ENCODE measurements at regions not wholly inside any gene's neighbourhood (a gene's known extent, or its start where the extent isn't known, plus 50 kb on each side); places are given as distances from the start of the nearest gene placed in this dataset.

DNA sequence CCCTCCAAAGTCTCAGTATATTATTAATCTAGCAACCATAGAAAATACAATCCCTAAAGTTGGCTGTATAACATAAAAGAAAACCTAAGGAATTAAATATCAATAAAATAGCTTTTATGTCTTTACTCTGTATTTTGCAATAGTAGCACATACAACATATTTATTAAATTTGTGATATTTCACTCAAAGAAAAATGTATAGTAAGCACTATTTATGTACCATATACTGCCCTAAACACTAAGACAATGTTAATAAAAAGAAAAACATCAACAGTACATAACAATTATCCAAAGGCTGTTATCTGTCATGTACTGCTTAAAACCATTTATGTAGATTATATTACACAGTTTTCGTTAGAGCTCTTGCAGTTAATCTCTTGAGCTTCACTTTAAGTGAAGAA, 834.5 kb upstream of the INTU start:
- BruUV-seq (replicated peaks), result no TSS peak

DNA sequence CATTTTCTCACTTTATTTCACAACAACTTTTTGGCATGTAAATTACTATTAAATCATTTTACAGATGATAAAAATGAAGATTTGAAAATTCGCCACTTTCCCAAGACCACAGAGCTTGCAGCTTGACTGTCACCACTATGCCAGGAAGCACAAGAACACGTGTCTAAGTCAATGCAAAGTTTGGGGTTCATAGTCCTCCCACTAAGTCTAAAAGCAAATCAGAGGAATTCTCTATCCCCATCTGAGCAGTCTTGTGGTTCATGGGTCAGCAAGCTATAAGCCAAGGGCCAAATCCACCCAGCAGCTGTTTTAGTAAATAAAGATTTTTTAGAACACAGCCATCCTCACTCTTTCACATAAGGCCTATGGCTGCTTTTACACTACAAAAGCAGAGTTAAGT, 833.3 kb upstream of the INTU start:
- ATAC-seq, result no peak
- H3K4me1 ChIP-seq (ENCODE audit: insufficient read depth, low read length), result no peaks in the 10 kb centered on the region
- no peaks in the 10 kb centered on the region for H4K20me1 ChIP-seq (ENCODE audit: insufficient read depth, low read length)
- no peaks in the 10 kb centered on the region for H3K36me3 ChIP-seq (replicated peaks in 1 of 2; ENCODE audit: control insufficient read depth in 1 of 2, insufficient read depth in 2 of 2, low read length in 2 of 2)
- no peak overlapping the region for H3K27ac ChIP-seq (ENCODE audit: extremely low read length, insufficient read depth, low read length)
- no peak overlapping the region for H2AFZ ChIP-seq (ENCODE audit: low read length)
- FAIRE-seq, result no peak
- H3K79me2 ChIP-seq (ENCODE audit: insufficient read depth, low read length), result no peaks in the 10 kb centered on the region
- no peak overlapping the region for H3K4me2 ChIP-seq (ENCODE audit: low read depth, low read length)
- no TSS peak for BruUV-seq (replicated peaks)
- in situ Hi-C loops (cut with HindIII; ENCODE audit: extremely low pct_ligation_motif_present, low pct_unique_long_range_greater_than_20kb) (no loop called here), intact Hi-C loops (cut with micrococcal nuclease; ENCODE audit: unreplicated experiment) (no loop called here)
- no peak for DNase-seq (ENCODE audit: low spot score)
- CTCF ChIA-PET (ENCODE audit: low intra/inter-chr PET ratio, low total read pairs), result no interaction called here
- H3K4me3 ChIP-seq (replicated peaks in 1 of 3; ENCODE audit: insufficient read depth in 1 of 3, low read depth in 2 of 3, low read length in 3 of 3), result no peak overlapping the region
- H3K9me3 ChIP-seq (ENCODE audit: low read length), result no peaks in the 10 kb centered on the region
- no peaks in the 10 kb centered on the region for H3K27me3 ChIP-seq (ENCODE audit: control insufficient read depth in 1 of 2, insufficient read depth in 2 of 2, low read length in 2 of 2)
- 8% methylated on average over 2 of the region's 2 CpGs for WGBS (ENCODE audit: low lambda C conversion rate)
- H3K9ac ChIP-seq (ENCODE audit: insufficient read depth, low read depth, low read length), result no peak overlapping the region
- POLR2A ChIA-PET, result no interaction called here
- TF ChIP-seq EP300 (IDR thresholded peaks at IDR 0.05; ENCODE audit: low read depth in 2 of 2, low read length in 2 of 2) (no peak), EP300 (CRISPR knock-in tag; IDR thresholded peaks at IDR 0.05; ENCODE audit: borderline replicate concordance) (no peak), ZNF337 (CRISPR knock-in tag; IDR thresholded peaks at IDR 0.05; ENCODE audit: borderline replicate concordance, low read depth) (no peak), HMGA1 (CRISPR knock-in tag; conservative IDR thresholded peaks at IDR 0.05) (no peak), ATRX (CRISPR knock-in tag; IDR thresholded peaks at IDR 0.05; ENCODE audit: borderline replicate concordance) (no peak), MATR3 (CRISPR knock-in tag; IDR thresholded peaks at IDR 0.05) (no peak), ZNF121 (CRISPR knock-in tag; IDR thresholded peaks at IDR 0.05) (no peak), BCL6 (CRISPR knock-in tag; IDR thresholded peaks at IDR 0.05) (no peak)
- TF ChIP-seq, protein P1, sequence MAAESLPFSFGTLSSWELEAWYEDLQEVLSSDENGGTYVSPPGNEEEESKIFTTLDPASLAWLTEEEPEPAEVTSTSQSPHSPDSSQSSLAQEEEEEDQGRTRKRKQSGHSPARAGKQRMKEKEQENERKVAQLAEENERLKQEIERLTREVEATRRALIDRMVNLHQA (CRISPR knock-in tag; IDR thresholded peaks at IDR 0.05), result no peak
- TF ChIP-seq, protein P2, sequence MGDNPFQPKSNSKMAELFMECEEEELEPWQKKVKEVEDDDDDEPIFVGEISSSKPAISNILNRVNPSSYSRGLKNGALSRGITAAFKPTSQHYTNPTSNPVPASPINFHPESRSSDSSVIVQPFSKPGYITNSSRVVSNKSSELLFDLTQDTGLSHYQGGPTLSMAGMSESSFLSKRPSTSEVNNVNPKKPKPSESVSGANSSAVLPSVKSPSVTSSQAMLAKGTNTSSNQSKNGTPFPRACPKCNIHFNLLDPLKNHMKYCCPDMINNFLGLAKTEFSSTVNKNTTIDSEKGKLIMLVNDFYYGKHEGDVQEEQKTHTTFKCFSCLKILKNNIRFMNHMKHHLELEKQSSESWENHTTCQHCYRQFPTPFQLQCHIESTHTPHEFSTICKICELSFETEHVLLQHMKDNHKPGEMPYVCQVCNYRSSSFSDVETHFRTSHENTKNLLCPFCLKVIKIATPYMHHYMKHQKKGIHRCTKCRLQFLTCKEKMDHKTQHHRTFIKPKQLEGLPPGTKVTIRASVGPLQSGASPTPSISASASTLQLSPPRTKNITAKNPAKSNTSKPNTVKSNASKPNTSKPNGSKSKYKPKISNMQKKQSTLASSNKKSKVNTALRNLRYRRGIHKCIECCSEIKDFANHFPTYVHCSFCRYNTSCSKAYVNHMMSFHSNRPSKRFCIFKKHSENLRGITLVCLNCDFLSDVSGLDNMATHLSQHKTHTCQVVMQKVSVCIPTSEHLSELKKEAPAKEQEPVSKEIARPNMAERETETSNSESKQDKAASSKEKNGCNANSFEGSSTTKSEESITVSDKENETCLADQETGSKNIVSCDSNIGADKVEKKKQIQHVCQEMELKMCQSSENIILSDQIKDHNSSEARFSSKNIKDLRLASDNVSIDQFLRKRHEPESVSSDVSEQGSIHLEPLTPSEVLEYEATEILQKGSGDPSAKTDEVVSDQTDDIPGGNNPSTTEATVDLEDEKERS (CRISPR knock-in tag; IDR thresholded peaks at IDR 0.05), result no peak

More for the DNA sequence above, 834.5 kb upstream of the INTU start:
- no peaks in the 10 kb centered on the region for H3K27me3 ChIP-seq (ENCODE audit: control insufficient read depth in 1 of 2, insufficient read depth in 2 of 2, low read length in 2 of 2)
- H3K9me3 ChIP-seq (ENCODE audit: low read length), result no peaks in the 10 kb centered on the region
- WGBS (ENCODE audit: low lambda C conversion rate), result 0% methylated on average over 1 of the region's 1 CpG
- intact Hi-C loops (cut with micrococcal nuclease; ENCODE audit: unreplicated experiment), result no loop called here
- H3K27ac ChIP-seq (ENCODE audit: extremely low read length, insufficient read depth, low read length), result no peak overlapping the region
- TF ChIP-seq ZNF572 (CRISPR knock-in tag; IDR thresholded peaks at IDR 0.05) (no peak), MTF2 (CRISPR knock-in tag; IDR thresholded peaks at IDR 0.05; ENCODE audit: borderline replicate concordance) (no peak), ZNF326 (CRISPR knock-in tag; IDR thresholded peaks at IDR 0.05; ENCODE audit: borderline replicate concordance) (no peak), NCOA5 (CRISPR knock-in tag; IDR thresholded peaks at IDR 0.05) (no peak), MAFK (conservative IDR thresholded peaks at IDR 0.05 in 1 of 2, IDR thresholded peaks at IDR 0.05 in 1 of 2; ENCODE audit: low read length in 2 of 2) (peak; percentile 12 to 58; a peak in 2 of 4 replicates), SUZ12 (IDR thresholded peaks at IDR 0.05; ENCODE audit: low read depth, low read length) (no peak), ATRX (CRISPR knock-in tag; IDR thresholded peaks at IDR 0.05; ENCODE audit: borderline replicate concordance) (no peak), ELF1 (CRISPR knock-in tag; IDR thresholded peaks at IDR 0.05) (no peak), MAFF (IDR thresholded peaks at IDR 0.05; ENCODE audit: low read depth, low read length) (peak; percentile 35; the same call in 1 of the 2 replicates), SNAPC2 (CRISPR knock-in tag; IDR thresholded peaks at IDR 0.05) (no peak)
- TF ChIP-seq, protein P3, sequence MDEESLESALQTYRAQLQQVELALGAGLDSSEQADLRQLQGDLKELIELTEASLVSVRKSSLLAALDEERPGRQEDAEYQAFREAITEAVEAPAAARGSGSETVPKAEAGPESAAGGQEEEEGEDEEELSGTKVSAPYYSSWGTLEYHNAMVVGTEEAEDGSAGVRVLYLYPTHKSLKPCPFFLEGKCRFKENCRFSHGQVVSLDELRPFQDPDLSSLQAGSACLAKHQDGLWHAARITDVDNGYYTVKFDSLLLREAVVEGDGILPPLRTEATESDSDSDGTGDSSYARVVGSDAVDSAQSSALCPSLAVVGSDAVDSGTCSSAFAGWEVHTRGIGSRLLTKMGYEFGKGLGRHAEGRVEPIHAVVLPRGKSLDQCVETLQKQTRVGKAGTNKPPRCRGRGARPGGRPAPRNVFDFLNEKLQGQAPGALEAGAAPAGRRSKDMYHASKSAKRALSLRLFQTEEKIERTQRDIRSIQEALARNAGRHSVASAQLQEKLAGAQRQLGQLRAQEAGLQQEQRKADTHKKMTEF (CRISPR knock-in tag; IDR thresholded peaks at IDR 0.05), result no peak
- in situ Hi-C loops (cut with HindIII; ENCODE audit: extremely low pct_ligation_motif_present, low pct_unique_long_range_greater_than_20kb), result no loop called here
- no peak overlapping the region for H3K4me2 ChIP-seq (ENCODE audit: low read depth, low read length)
- ATAC-seq, result no peak
- H3K79me2 ChIP-seq (ENCODE audit: insufficient read depth, low read length), result no peaks in the 10 kb centered on the region
- no peaks in the 10 kb centered on the region for H4K20me1 ChIP-seq (ENCODE audit: insufficient read depth, low read length)
- DNase-seq (ENCODE audit: low spot score), result no peak
- H3K9ac ChIP-seq (ENCODE audit: insufficient read depth, low read depth, low read length), result no peak overlapping the region
- POLR2A ChIA-PET, result no interaction called here
- no peak overlapping the region for H3K4me3 ChIP-seq (replicated peaks in 1 of 3; ENCODE audit: insufficient read depth in 1 of 3, low read depth in 2 of 3, low read length in 3 of 3)
- CTCF ChIA-PET (ENCODE audit: low intra/inter-chr PET ratio, low total read pairs), result no interaction called here
- H2AFZ ChIP-seq (ENCODE audit: low read length), result no peak overlapping the region
- H3K4me1 ChIP-seq (ENCODE audit: insufficient read depth, low read length), result no peaks in the 10 kb centered on the region
- no peak for FAIRE-seq
- no peaks in the 10 kb centered on the region for H3K36me3 ChIP-seq (replicated peaks in 1 of 2; ENCODE audit: control insufficient read depth in 1 of 2, insufficient read depth in 2 of 2, low read length in 2 of 2)
